GM12878 (cell line): ENCODE measurements at regions not wholly inside any gene's neighbourhood (a gene's known extent, or its start where the extent isn't known, plus 50 kb on each side); places are given as distances from the start of the nearest gene placed in this dataset.

Experiments
- ATAC-seq: fragments of 200-7000 bp; cut with Tn5 transposase; 3 replicates; pipeline ENCODE4 v1.9.1; 2020; ENCODE audit warnings: mild to moderate bottlenecking, moderate library complexity
- BruUV-seq: library from RNA; stranded (reverse); fragments of 400-500 nt; replicated peaks from 2 replicates; lab custom pipeline; 2021; lab: Mats Ljungman, UMichigan
- CTCF ChIA-PET: fragments of 300-600 bp; sonication (Branson Sonifier 250); formaldehyde crosslinking; extraction: SDS; loops from one replicate; lab custom pipeline; 2021; ENCODE audit warnings: inconsistent platforms; lab: Yijun Ruan, JAX
- POLR2A ChIA-PET: fragments of 350-600 bp; formaldehyde crosslinking; extraction: SDS; loops from one replicate; lab custom pipeline; 2021; ENCODE audit warnings: inconsistent platforms; lab: Charles Lee
- RAD21 ChIA-PET: fragments of 300-600 bp; sonication (Branson Sonifier 250); formaldehyde crosslinking; loops from one replicate; lab custom pipeline; 2023; ENCODE audit warnings: antibody characterized with exemption; ENCODE audit not compliant: unreplicated experiment; lab: Charles Lee
- SMC1A ChIA-PET: fragments of 300-600 bp; sonication (Branson Sonifier 250); formaldehyde crosslinking; loops from one replicate; lab custom pipeline; 2023; ENCODE audit not compliant: unreplicated experiment, uncharacterized antibody; lab: Charles Lee
- DNase-seq: peaks from one replicate; pipeline ENCODE4 v3.0.0-alpha.2; 2011; ENCODE audit warnings: low read depth, low spot score
- FAIRE-seq: peaks from 3 replicates; lab custom pipeline; 2011; peaks lifted over from hg19 to GRCh38; lab: Jason Lieb, UNC
- H2AFZ ChIP-seq: 2 replicates; pipeline ENCODE4 v1.6.0; 2011; ENCODE audit warnings: low read depth, low read length, control low read depth; ENCODE audit not compliant: control insufficient read depth
- H3K27ac ChIP-seq: 2 replicates; pipeline ENCODE4 v1.5.1; 2011; ENCODE audit warnings: control low read depth; ENCODE audit not compliant: control insufficient read depth, insufficient read depth
- H3K27me3 ChIP-seq, 2 experiments: replicated peaks in 1 of 2; 2 replicates each; pipeline versions ENCODE4 v1.6.0 to v1.6.1; 2011; ENCODE audit warnings: low read length in 1 of 2; ENCODE audit not compliant: control insufficient read depth in 2 of 2, insufficient read depth in 2 of 2
- H3K36me3 ChIP-seq, 2 experiments: 2 replicates each; pipeline ENCODE4 v1.5.1; 2011; ENCODE audit warnings: low read length in 1 of 2; ENCODE audit not compliant: control insufficient read depth in 2 of 2, insufficient read depth in 2 of 2
- H3K4me1 ChIP-seq: 2 replicates; pipeline ENCODE4 v1.6.1; 2011; ENCODE audit warnings: mild to moderate bottlenecking, low read length, moderate library complexity, mixed read lengths; ENCODE audit not compliant: control insufficient read depth, insufficient read depth
- H3K4me2 ChIP-seq: 2 replicates; pipeline ENCODE4 v1.6.0; 2011; ENCODE audit warnings: control low read depth; ENCODE audit not compliant: control insufficient read depth, insufficient read depth
- H3K4me3 ChIP-seq: fragments of 200-600 bp; sonication (generic); 2 replicates; pipeline ENCODE4 v1.5.1; 2016
- H3K79me2 ChIP-seq: 2 replicates; pipeline ENCODE4 v1.6.0; 2011; ENCODE audit warnings: low read length; ENCODE audit not compliant: control insufficient read depth, insufficient read depth
- H3K9ac ChIP-seq: 2 replicates; pipeline ENCODE4 v1.8.0; 2011; ENCODE audit warnings: low read length, control low read depth, mixed read lengths; ENCODE audit not compliant: control insufficient read depth, insufficient read depth
- H3K9me3 ChIP-seq: replicated peaks from 3 replicates; pipeline ENCODE4 v1.5.1; 2011; ENCODE audit warnings: mild to moderate bottlenecking, low read length; ENCODE audit not compliant: control insufficient read depth, insufficient read depth
- H4K20me1 ChIP-seq: 2 replicates; pipeline ENCODE4 v1.6.0; 2011; ENCODE audit not compliant: control insufficient read depth, insufficient read depth
- BACH1 ChIP-seq: fragments of 450-650 bp; IDR thresholded peaks from 2 replicates; pipeline ENCODE4 v1.6.1; 2017; ENCODE audit warnings: mild to moderate bottlenecking, borderline replicate concordance
- EED ChIP-seq: sonication (generic); IDR thresholded peaks from 2 replicates; pipeline ENCODE4 v1.6.1; 2016; ENCODE audit warnings: antibody characterized with exemption, low read depth
- FOXM1 ChIP-seq: IDR thresholded peaks from 2 replicates; pipeline ENCODE4 v1.6.1; 2012; ENCODE audit warnings: low read depth, mild to moderate bottlenecking, inconsistent platforms, low read length, moderate library complexity
- KAT2A ChIP-seq: conservative IDR thresholded peaks from 2 replicates; pipeline ENCODE4 v1.6.1; 2011; ENCODE audit warnings: low read depth, low read length; ENCODE audit not compliant: control insufficient read depth
- MYB ChIP-seq: fragments of 150-350 bp; IDR thresholded peaks from 2 replicates; pipeline ENCODE4 v1.6.1; 2014; ENCODE audit warnings: mild to moderate bottlenecking, low read depth, low read length, borderline replicate concordance
- RAD51 ChIP-seq: fragments of 450-650 bp; IDR thresholded peaks from 2 replicates; pipeline ENCODE4 v1.6.1; 2016; ENCODE audit warnings: moderate library complexity, mild to moderate bottlenecking, inconsistent platforms
- RB1 ChIP-seq: fragments of 450-650 bp; formaldehyde crosslinking; IDR thresholded peaks from 2 replicates; pipeline ENCODE4 v1.6.1; 2017; ENCODE audit warnings: mild to moderate bottlenecking, borderline replicate concordance
- SUPT20H ChIP-seq: IDR thresholded peaks from 2 replicates; pipeline ENCODE4 v1.6.1; 2011; ENCODE audit warnings: low read depth, mild to moderate bottlenecking, low read length, moderate library complexity, borderline replicate concordance; ENCODE audit not compliant: control insufficient read depth
- TCF12 ChIP-seq: IDR thresholded peaks from 2 replicates; pipeline ENCODE4 v1.6.1; 2011; ENCODE audit warnings: low read depth, mild to moderate bottlenecking, low read length
- ZNF24 ChIP-seq: fragments of 450-650 bp; IDR thresholded peaks from 2 replicates; pipeline ENCODE4 v1.6.1; 2017; ENCODE audit warnings: antibody characterized with exemption, mild to moderate bottlenecking
- WGBS: methylation state at CpG from one replicate; pipeline ENCODE4 v1.1.6; 2016; ENCODE audit warnings: low lambda C conversion rate; ENCODE audit not compliant: insufficient replicate concordance, insufficient coverage; ENCODE audit errors: missing lambda C conversion rate; 5-methylcytosine and 5-hydroxymethylcytosine counted together
- in situ Hi-C: fragments of 300-500 bp; cut with MboI; formaldehyde crosslinking; loops from 9 replicates; pipeline ENCODE4 v1.14.3; 2018; ENCODE audit warnings: mixed read lengths
- intact Hi-C: fragments of 100-400 bp; cut with micrococcal nuclease; formaldehyde crosslinking; loops from one replicate; pipeline ENCODE4 v1.14.2; 2022; ENCODE audit not compliant: unreplicated experiment
- TF ChIP-seq, protein P1 (sequence below): IDR thresholded peaks from 2 replicates; pipeline ENCODE4 v1.6.1; 2012; ENCODE audit warnings: low read depth, low read length, improper control_type of control experiment

DNA sequence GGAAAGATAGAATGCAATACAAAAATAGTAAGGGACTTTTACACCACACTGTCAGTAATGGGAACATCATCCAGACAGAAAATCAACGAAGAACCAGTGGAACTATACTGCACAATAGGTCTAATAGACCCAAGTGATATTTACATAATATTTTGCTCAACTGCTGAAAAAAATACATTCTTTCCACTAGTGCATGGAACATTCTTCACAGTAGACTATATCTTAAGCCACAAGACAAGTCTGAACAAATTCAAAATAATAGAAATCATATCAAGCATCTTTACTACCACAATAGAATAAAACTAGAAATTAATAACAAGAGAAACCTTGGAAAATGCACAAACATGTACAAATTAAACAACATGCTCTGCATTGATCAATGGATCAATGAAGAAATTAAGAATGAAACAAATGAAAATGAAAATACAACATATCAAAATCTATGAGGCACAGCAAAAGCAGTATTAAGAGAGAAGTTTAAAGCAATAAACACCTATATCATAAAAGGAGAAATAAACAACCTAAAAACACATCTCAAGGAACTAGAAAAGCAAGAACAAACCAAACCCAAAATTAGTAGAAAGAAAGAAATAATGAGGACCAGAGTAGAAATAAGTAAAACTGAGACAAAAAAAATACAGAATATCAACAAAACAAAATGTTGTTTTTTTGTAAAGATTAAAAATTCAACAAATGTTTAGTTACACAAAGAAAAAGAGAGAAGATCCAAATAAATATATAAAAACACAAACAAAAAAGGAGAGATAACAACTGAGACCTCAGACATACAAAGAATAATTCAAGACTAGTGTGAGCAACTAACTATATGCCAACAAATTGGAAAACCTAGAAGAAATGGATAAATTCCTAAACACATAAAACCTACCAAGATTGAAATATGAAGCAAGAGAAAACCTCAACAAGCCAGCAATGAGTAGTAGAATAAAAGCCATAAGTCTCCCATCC is 51.5 kb upstream of the ANTXR2 start:
- Histone ChIP-seq H3K9me3 (no peaks in the 10 kb centered on the region), H3K27ac (no peak overlapping the region), H3K9ac (no peak overlapping the region), H3K27me3 (no peaks in the 10 kb centered on the region), H2AFZ (no peak overlapping the region), H4K20me1 (no peaks in the 10 kb centered on the region), H3K4me2 (no peak overlapping the region), H3K79me2 (no peaks in the 10 kb centered on the region), H3K4me1 (no peaks in the 10 kb centered on the region), H3K4me3 (no peak overlapping the region), H3K36me3 (no peaks in the 10 kb centered on the region)
- WGBS, result 33% methylated on average over 1 of the region's 1 CpG
- no TSS peak for BruUV-seq
- ChIA-PET CTCF (interaction anchor here (0.6 to 4.2 kb wide), 19 partner anchors 12 to 724 kb away, joined by 3 to 63 read pairs (median 8); partner anchors contain the start of gene ANTXR2), POLR2A (interaction anchor here (2.4 kb wide), 1 partner anchor 13 kb away, joined by 7 read pairs; no protein-coding TSS in a partner anchor), SMC1A (interaction anchor here (0.6 to 4.7 kb wide), 14 partner anchors 16 to 207 kb away, joined by 3 to 43 read pairs (median 5); partner anchors contain the start of gene ANTXR2), RAD21 (interaction anchor here (0.8 to 1.9 kb wide), 5 partner anchors 14 to 78 kb away, joined by 5 to 17 read pairs (median 9); partner anchors contain the start of gene ANTXR2)
- in situ Hi-C loops (no loop called here), intact Hi-C loops (loop anchor here (1.0 to 5.0 kb wide), 2 partner anchors 60 to 78 kb away; no protein-coding TSS in a partner anchor)
- FAIRE-seq (no peak), DNase-seq (no peak), ATAC-seq (no peak)
- TF ChIP-seq FOXM1 (no peak), TCF12 (no peak), MYB (no peak), ZNF24 (no peak), KAT2A (no peak), SUPT20H (no peak), RAD51 (no peak), RB1 (no peak), BACH1 (no peak), EED (no peak)
- TF ChIP-seq, protein P1, sequence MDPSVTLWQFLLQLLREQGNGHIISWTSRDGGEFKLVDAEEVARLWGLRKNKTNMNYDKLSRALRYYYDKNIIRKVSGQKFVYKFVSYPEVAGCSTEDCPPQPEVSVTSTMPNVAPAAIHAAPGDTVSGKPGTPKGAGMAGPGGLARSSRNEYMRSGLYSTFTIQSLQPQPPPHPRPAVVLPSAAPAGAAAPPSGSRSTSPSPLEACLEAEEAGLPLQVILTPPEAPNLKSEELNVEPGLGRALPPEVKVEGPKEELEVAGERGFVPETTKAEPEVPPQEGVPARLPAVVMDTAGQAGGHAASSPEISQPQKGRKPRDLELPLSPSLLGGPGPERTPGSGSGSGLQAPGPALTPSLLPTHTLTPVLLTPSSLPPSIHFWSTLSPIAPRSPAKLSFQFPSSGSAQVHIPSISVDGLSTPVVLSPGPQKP, result no peak
